Sciatic nerve (tissue), 2 donors: ENCODE measurements at regions not wholly inside any gene's neighbourhood (a gene's known extent, or its start where the extent isn't known, plus 50 kb on each side); places are given as distances from the start of the nearest gene placed in this dataset.
A peak's percentile ranks its signal among the peaks of the same experiment; 100 is the strongest.
"Not testable (repeated sequence)": the region's sequence is repeated elsewhere in the genome, so short reads cannot be mapped to it uniquely, and the experiment has no call there.

Experiments
- ATAC-seq: fragments of 200-7000 bp; cut with Tn5 transposase; one replicate; pipeline ENCODE4 v1.9.1; 2020; ENCODE audit warnings: mild to moderate bottlenecking, moderate library complexity
- DNase-seq: peaks from one replicate; pipeline ENCODE4 v3.0.0-alpha.2; 2020; ENCODE audit warnings: low spot score
- intact Hi-C: fragments of 100-400 bp; cut with DNase I; formaldehyde crosslinking; loops from one replicate; pipeline ENCODE4 v1.14.2; 2022
- donor health status: DM: no; HTN: no; CAD: no.
- donor health status: DM: no; HTN: no; CAD: no.

- ATAC-seq, result no peak
- no peak for DNase-seq
- intact Hi-C loops, result no loop called here
Observed at GRCh38 chr5:34555699-34556508, 100.2 kb upstream of the RAI14 start.

- DNase-seq (no peak), ATAC-seq (no peak)
- intact Hi-C loops, result no loop called here
Observed at GRCh38 chr5:34556509-34556782, 99.7 kb upstream of the RAI14 start.

GRCh38 chr5:34561581-34561980, 94.5 kb upstream of the RAI14 start:
- DNase-seq, intact Hi-C loops, ATAC-seq: not testable (repeated sequence)

- ATAC-seq, result no peak
- DNase-seq, result no peak
- intact Hi-C loops, result no loop called here
Observed at GRCh38 chr5:34562791-34563190, 93.3 kb upstream of the RAI14 start.

GRCh38 chr5:34563269-34563668, 92.9 kb upstream of the RAI14 start:
- intact Hi-C loops, result no loop called here
- DNase-seq (no peak), ATAC-seq (no peak)

GRCh38 chr5:34563931-34564709, 92.0 kb upstream of the RAI14 start:
- intact Hi-C loops, result no loop called here
- no peak for DNase-seq
- peak; percentile 82 for ATAC-seq

GRCh38 chr5:34564710-34565235, 91.4 kb upstream of the RAI14 start:
- peak; percentile 76 for ATAC-seq
- DNase-seq, result peak; percentile 64
- intact Hi-C loops, result no loop called here

- DNase-seq (no peak), ATAC-seq (no peak)
- intact Hi-C loops, result no loop called here
Observed at GRCh38 chr5:34570143-34570542, 86.0 kb upstream of the RAI14 start.

- ATAC-seq (peak; percentile 61), DNase-seq (no peak)
- intact Hi-C loops, result no loop called here
Observed at GRCh38 chr5:34570721-34571676, 85.1 kb upstream of the RAI14 start.

- DNase-seq (no peak), ATAC-seq (no peak)
- intact Hi-C loops, result no loop called here
Observed at GRCh38 chr5:34571677-34572041, 84.5 kb upstream of the RAI14 start.

- no peak for DNase-seq
- ATAC-seq, result no peak
- intact Hi-C loops, result no loop called here
Observed at GRCh38 chr5:34574936-34575467, 81.1 kb upstream of the RAI14 start.

GRCh38 chr5:34576891-34577666, 79.0 kb upstream of the RAI14 start:
- no peak for DNase-seq
- no peak for ATAC-seq
- intact Hi-C loops, result no loop called here

GRCh38 chr5:34578962-34579361, 77.2 kb upstream of the RAI14 start:
- intact Hi-C loops, result no loop called here
- no peak for ATAC-seq
- DNase-seq, result no peak

GRCh38 chr5:34580983-34581382, 75.1 kb upstream of the RAI14 start:
- intact Hi-C loops, result no loop called here

GRCh38 chr5:34582371-34582770, 73.8 kb upstream of the RAI14 start:
- DNase-seq, result no peak
- ATAC-seq, result peak; percentile 14
- intact Hi-C loops, result no loop called here

More at GRCh38 chr5:34580983-34581382, 75.1 kb upstream of the RAI14 start:
- DNase-seq (no peak), ATAC-seq (peak; percentile 75)

- intact Hi-C loops, result no loop called here
- DNase-seq (no peak), ATAC-seq (no peak)
Observed at GRCh38 chr5:34583167-34583566, 73.0 kb upstream of the RAI14 start.

- no peak for ATAC-seq
- intact Hi-C loops, result no loop called here
Observed at GRCh38 chr5:34584165-34584564, 72.0 kb upstream of the RAI14 start.

GRCh38 chr5:34585601-34586104, 70.5 kb upstream of the RAI14 start:
- intact Hi-C loops, result no loop called here
- ATAC-seq, result no peak
- DNase-seq, result no peak

More at GRCh38 chr5:34584165-34584564, 72.0 kb upstream of the RAI14 start:
- no peak for DNase-seq
